ENCODE measurements at regions not wholly inside any gene's neighbourhood (a gene's known extent, or its start where the extent isn't known, plus 50 kb on each side); places are given as distances from the start of the nearest gene placed in this dataset.

DNA sequence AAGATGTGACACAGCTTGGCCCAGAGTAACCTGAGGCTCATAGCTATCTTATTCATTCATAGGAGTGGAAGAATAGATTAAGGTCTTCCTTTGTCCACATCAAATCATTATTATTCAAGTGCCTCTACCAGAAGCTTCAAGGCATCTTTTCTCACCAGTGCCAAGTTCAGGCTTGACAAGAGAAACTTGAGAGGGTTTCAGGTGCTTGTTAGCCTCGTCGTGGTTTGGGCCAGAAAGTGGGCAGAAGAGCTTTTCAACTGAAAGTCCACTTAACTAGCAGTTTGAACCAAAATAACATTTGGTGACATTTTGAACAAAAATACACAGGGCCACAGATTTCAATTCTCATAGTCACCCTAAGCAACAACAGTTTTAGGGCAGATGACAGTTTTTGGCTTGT, 1184.2 kb downstream of the FLRT2 start:
- TF ChIP-seq, protein P1, sequence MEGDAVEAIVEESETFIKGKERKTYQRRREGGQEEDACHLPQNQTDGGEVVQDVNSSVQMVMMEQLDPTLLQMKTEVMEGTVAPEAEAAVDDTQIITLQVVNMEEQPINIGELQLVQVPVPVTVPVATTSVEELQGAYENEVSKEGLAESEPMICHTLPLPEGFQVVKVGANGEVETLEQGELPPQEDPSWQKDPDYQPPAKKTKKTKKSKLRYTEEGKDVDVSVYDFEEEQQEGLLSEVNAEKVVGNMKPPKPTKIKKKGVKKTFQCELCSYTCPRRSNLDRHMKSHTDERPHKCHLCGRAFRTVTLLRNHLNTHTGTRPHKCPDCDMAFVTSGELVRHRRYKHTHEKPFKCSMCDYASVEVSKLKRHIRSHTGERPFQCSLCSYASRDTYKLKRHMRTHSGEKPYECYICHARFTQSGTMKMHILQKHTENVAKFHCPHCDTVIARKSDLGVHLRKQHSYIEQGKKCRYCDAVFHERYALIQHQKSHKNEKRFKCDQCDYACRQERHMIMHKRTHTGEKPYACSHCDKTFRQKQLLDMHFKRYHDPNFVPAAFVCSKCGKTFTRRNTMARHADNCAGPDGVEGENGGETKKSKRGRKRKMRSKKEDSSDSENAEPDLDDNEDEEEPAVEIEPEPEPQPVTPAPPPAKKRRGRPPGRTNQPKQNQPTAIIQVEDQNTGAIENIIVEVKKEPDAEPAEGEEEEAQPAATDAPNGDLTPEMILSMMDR (conservative IDR thresholded peaks at IDR 0.05; ENCODE audit: low read depth, low read length) = no peak
- TF ChIP-seq EZH2 (IDR thresholded peaks at IDR 0.05; ENCODE audit: borderline replicate concordance, low read depth, low read length, poor library complexity, severe bottlenecking) = no peak
